ENCODE measurements at regions not wholly inside any gene's neighbourhood (a gene's known extent, or its start where the extent isn't known, plus 50 kb on each side); places are given as distances from the start of the nearest gene placed in this dataset.

DNA sequence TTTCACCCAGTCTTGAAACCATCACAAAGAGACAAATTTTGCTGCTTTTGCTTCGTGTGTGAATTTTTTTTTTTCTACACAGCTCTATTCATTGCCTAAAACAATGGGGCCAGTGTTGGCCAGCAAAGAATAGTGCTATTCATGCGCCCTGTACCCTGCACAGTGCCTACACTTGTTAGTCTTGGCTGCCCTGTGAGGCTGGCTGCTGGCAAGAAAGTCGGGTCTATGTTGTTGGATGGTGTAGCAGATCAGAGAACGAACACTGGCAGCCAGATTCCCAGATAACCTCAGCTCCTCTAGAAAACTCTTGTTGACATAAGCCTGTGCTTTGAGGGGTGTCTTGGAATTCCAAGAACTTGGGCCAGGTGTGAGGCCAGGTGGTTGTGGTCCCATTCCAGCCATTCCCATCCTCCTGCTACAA, 455.7 kb upstream of the TCF4 start:
- TF ChIP-seq, protein P1, sequence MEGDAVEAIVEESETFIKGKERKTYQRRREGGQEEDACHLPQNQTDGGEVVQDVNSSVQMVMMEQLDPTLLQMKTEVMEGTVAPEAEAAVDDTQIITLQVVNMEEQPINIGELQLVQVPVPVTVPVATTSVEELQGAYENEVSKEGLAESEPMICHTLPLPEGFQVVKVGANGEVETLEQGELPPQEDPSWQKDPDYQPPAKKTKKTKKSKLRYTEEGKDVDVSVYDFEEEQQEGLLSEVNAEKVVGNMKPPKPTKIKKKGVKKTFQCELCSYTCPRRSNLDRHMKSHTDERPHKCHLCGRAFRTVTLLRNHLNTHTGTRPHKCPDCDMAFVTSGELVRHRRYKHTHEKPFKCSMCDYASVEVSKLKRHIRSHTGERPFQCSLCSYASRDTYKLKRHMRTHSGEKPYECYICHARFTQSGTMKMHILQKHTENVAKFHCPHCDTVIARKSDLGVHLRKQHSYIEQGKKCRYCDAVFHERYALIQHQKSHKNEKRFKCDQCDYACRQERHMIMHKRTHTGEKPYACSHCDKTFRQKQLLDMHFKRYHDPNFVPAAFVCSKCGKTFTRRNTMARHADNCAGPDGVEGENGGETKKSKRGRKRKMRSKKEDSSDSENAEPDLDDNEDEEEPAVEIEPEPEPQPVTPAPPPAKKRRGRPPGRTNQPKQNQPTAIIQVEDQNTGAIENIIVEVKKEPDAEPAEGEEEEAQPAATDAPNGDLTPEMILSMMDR (IDR thresholded peaks at IDR 0.05) = no peak
- no peak for TF ChIP-seq POLR2A (IDR thresholded peaks at IDR 0.05; ENCODE audit: low read depth)
